ENCODE measurements at regions not wholly inside any gene's neighbourhood (a gene's known extent, or its start where the extent isn't known, plus 50 kb on each side); places are given as distances from the start of the nearest gene placed in this dataset.
A peak's percentile ranks its signal among the peaks of the same experiment; 100 is the strongest.

- TF ChIP-seq EZH2 (IDR thresholded peaks at IDR 0.05; ENCODE audit: borderline replicate concordance, insufficient read depth, low read depth, low read length, poor library complexity, severe bottlenecking) (no peak), CTCF (IDR thresholded peaks at IDR 0.05) (peak; percentile 96)
These were observed 92.6 kb downstream of the CMPK2 start for GRCh38 chr2:6773007-6773693.

All from B cell (primary cell).